ENCODE measurements at regions not wholly inside any gene's neighbourhood (a gene's known extent, or its start where the extent isn't known, plus 50 kb on each side); places are given as distances from the start of the nearest gene placed in this dataset.

DNA sequence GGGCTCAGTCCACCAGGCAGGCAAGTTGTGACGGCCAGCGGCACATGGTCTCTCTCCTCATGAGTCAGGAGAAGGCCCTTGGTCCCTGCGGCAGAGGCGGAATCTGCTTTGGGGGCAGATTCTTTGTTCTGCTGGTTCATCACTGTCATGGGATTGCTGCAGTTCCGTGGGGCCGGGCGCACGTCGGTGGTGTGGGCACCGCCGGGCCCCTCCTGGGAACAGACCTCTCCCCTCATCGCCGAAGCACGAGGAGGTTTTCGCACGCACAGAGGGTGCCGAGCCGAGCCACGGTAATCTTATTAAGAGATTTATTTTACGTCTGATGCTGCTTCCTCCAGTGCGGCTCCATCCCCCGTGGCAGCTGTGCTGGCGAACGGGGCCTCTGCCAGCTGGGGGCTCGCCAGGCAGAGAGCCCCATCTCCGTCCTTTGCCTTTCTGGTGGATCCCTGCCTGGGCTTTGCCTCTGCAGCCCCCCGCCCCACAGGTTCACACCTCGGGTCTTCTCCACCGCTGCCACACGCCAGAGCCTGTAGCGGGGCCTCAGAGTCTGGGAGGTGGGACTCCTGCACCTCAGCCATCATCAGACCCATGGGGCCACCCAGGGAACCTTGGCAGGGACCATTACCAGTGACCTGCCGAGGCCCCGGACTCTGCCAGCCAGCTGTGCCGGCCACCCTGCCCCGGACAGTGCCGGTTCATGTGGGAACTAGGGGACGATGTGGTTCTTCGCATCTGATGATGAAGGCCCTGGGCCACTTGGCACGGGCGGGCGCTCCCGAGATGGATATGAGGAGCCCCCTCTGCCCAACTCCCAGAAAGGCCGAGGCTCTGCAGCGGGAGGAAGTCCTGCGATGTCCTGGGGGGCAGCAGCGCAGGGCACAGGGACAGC lies 86.7 kb upstream of the NKX1-1 start:
- DNase-seq, result no peak

GRCh38 chr4:1492142-1492457 lies 85.9 kb upstream of the NKX1-1 start:
- DNase-seq, result no peak

DNA sequence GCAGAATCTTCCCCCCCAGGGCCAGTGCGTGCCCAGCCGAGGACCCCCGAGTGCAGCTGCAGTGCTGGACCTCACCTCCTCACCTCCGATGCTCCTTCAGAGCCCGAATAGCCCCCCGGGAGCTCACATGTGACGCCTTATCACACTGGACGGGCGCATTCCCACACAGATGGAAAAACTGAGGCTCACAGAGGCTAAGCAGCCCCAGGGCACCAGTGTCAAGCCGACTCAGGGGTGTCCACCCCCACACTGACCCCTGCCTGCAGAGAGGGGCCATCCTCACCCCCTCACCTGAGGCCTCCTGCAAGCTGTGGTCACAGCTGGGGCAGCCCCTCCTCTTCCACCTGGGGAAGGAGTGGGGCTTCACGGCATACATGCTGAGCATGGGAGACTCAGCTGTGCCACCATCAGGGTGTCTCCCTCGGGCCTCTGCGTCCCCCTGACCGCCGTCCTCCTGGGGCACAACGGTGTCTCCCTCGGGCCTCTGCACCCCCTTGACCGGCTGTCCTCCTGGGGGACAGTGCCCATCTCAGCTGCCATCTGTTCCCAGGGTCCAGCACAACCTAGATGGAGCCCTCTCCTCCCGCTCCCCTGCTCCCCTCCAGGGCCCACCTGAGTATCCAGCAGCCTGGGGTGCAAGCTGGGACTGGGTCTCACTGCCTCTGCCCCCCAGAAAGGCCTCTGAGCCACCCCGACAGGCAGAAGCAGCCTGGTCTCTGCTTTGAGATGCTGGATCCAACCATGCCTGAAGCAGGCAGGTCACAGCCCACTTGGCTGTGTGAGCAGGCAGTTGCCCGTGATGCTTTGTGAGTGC lies 85.3 kb upstream of the NKX1-1 start:
- no peak for DNase-seq

DNA sequence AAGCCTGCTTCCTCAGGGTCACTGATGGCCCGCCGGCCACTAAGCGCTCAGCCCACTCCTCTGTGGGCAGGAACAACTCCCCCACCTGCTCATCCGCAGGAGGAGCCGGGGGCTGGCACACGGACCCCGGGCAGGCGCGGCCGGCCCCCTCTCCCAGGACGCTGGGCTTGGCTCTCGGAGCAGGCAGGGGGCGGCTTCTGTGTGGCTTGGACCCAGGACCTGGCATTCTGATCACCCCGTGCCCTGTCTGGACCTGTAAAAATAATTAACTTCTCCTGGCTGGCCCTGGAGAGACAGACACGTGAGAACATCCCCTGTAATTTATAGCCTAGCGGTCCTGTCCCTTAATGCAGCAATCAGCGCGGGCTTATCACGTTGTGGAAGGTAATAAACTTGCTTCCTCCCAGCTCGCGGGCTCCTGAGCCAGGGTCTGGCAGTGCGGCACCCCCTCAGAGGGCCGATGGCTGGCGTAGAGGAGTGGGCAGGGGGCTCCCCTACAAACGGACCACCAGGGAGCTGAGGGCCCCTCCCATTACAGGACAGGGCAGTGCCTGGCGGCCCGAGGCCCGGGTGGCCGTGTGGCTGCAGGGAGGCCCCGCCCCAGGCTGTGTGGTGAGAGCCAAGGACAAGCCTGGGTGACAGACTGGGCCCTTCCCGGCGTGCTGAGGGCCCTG lies 84.5 kb upstream of the NKX1-1 start:
- no peak for DNase-seq

- no peak for DNase-seq
Measured at GRCh38 chr4:1490011-1490653, 83.9 kb upstream of the NKX1-1 start.

GRCh38 chr4:1489639-1489995 lies 83.4 kb upstream of the NKX1-1 start:
- DNase-seq, result no peak

- DNase-seq, result no peak
Measured at GRCh38 chr4:1488831-1489638, 82.8 kb upstream of the NKX1-1 start.

- DNase-seq, result no peak
Measured at GRCh38 chr4:1488357-1488756, 82.1 kb upstream of the NKX1-1 start.

DNA sequence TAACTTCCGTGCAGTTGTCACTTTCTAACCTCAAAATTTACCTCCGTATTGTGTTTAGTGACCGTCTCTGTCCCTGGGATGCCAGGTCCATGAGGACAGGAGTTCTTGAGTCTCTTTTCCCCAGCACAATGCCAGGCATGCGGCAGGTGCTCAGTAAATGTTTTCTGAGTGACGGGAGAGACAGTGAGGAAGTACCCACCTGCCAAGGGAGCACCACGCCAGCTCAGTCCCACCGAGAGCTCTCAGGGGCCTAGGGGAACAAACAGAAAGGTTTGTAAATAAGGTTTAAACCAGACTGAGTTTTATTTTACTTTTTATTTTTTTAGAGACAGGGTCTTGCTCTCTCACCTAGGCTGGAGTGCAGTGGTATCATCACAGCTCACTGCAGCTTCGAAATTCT lies 81.5 kb upstream of the NKX1-1 start:
- DNase-seq, result no peak

GRCh38 chr4:1487106-1487505 lies 80.9 kb upstream of the NKX1-1 start:
- DNase-seq, result no peak

DNA sequence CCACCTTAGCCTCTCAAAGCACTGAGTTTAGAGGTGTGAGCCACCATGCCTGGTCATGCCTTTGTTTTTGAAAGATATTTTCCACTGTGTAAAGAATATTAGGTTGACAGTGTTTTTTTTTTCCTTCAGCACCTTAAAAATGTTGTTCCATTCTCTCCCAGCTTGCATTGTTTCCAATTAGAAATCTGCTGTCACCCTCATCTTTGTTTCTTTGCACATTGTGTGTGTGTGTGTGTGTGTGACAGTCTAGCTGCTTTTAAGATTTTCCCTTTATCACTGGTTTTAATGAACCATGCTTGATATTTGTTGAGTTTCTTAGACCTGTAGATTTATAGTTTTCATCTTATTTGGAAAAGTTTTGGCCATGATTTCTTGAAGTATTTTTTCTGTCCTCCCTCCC lies 79.0 kb upstream of the NKX1-1 start:
- DNase-seq, result no peak

DNA sequence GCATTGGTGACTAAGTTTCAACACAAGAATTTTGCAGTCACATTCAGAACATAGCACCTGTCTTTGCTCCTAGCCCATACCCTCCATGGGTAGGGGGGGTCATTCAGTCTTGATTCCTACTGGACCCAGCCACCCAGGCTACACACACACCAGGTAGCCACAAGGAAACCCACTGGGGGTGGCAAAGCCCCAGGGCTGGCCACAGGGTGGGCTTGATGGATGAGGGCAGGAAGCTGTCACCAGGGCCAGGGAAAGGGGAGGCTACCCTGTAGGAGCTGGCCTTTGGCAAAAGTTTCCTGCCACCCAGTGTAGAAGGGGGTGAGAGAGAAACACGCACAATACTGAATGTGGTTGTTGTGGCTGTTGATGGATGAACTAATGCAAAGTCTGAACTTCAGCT lies 74.5 kb upstream of the NKX1-1 start:
- no peak for DNase-seq

GRCh38 chr4:1479454-1479853 lies 73.2 kb upstream of the NKX1-1 start:
- no peak for DNase-seq

DNA sequence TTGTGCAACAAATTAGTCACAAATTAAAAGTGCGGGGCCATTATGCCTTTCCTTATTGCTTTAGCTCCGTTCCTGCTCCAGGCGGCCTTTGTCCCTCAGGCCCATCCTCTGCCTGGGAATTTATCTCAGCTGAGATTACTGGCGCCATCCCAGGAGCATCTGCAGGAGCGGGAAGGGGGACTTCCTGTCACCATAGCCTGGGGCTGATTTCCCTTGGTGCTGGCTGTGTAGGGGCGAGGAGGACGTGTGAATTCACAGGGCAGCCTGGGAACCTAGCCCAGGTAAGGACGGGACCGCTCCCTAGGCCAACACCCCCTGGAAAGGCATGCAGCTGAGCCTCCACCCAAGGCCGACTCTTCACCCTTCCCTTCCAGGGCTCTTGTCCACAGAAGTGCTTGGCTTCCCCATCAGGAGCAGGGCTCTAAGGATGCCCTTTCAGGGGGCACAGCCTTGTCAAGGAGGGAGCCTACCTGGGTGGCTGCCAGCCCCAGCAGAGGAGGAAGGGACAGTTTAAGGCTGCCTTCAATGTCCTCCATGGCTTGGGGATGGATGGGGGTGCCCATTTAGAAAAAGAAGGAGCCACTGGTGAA lies 72.6 kb upstream of the NKX1-1 start:
- DNase-seq, result peak; percentile 16

DNA sequence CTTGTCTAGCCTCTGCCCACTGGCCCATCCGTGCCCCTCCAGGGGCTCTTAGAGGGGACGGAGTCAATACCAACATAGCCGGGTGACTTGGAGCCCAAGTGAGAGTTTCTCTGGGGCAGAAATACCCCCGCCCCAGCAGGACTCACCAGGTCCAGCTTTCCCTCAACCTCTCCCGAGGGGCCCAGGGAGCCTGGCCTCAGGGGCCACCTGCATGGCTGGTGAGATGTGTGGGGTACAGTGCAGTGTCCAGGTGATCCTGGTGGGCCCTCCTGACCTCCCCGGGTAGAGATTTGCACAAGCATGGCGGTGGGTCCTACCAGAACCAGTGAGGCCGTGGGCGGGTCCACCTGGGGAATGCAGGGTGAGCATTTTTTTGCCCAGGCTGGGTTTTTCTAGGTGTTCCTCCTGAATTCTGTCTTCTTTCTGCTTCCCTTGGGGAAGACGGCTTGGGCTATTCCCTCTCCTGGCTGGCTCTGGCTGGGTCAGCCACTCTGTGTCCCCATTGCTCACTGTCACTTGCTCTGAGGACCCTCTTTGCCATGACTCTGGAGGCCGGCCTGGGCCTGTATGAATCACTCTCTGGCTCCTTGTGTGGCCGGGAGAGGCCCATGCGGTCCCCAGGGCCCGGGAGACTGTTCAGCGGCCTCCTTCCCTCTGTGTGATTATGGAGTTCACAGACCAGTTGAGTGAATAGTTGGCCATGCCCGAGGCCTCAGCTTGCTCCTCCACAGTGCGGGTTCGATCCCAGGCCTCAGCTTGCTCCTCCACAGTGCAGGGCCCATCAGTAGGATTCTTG lies 71.0 kb upstream of the NKX1-1 start:
- DNase-seq, result no peak

DNA sequence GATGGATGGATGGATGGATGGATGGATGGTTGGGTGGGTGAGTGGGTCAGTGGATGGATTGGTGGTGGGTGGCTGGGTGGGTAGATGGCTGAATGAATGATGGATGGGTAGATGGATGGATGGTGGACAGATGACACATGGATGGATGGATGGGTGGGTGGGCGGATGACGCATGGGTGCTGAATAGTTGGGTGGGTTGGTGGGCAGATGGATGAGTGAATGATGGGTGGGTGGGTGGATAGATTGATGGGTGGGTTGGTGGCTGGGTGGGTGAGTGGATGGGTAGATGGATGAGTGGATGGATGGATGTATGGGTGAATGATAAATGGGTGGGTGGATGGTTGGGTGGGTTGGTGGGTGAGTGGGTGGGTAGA lies 69.9 kb upstream of the NKX1-1 start:
- DNase-seq, result no peak

- DNase-seq, result no peak
Measured at GRCh38 chr4:1475277-1476139, 69.3 kb upstream of the NKX1-1 start.

GRCh38 chr4:1474126-1475090 lies 68.2 kb upstream of the NKX1-1 start:
- DNase-seq, result no peak

GRCh38 chr4:1473718-1474117 lies 67.5 kb upstream of the NKX1-1 start:
- no peak for DNase-seq
